H1 (cell line): ENCODE measurements at regions not wholly inside any gene's neighbourhood (a gene's known extent, or its start where the extent isn't known, plus 50 kb on each side); places are given as distances from the start of the nearest gene placed in this dataset.

Experiments
- ATF2 ChIP-seq: IDR thresholded peaks from 2 replicates; pipeline ENCODE4 v1.6.1; 2012; ENCODE audit warnings: low read length, inconsistent platforms
- GABPA ChIP-seq: IDR thresholded peaks from 2 replicates; pipeline ENCODE4 v1.6.1; 2011; ENCODE audit warnings: mild to moderate bottlenecking, low read length, moderate library complexity, borderline replicate concordance; ENCODE audit not compliant: insufficient read depth

- TF ChIP-seq ATF2 (no peak), GABPA (no peak)
Measured at GRCh38 chr4:123469696-123470095, 73.1 kb downstream of the SPRY1 start (continued).
